IMR-90 (cell line): ENCODE measurements at regions not wholly inside any gene's neighbourhood (a gene's known extent, or its start where the extent isn't known, plus 50 kb on each side); places are given as distances from the start of the nearest gene placed in this dataset.

Experiments used
- ATAC-seq: fragments of 200-7000 bp; cut with Tn5 transposase; 2 replicates; pipeline ENCODE4 v1.9.1; 2020; ENCODE audit warnings: low read depth, mild to moderate bottlenecking, moderate library complexity
- BruUV-seq: library from RNA; stranded (reverse); fragments of 400-500 nt; replicated peaks from 2 replicates; lab custom pipeline; 2021; lab: Mats Ljungman, UMichigan
- CTCF ChIA-PET: fragments of 300-600 bp; formaldehyde crosslinking; extraction: SDS; loops from one replicate; lab custom pipeline; 2021; ENCODE audit warnings: antibody characterized with exemption; lab: Yijun Ruan, JAX
- POLR2A ChIA-PET: fragments of 300-600 bp; sonication (Branson Sonifier 250); formaldehyde crosslinking; loops from one replicate; lab custom pipeline; 2022; ENCODE audit warnings: antibody characterized with exemption; ENCODE audit not compliant: unreplicated experiment; lab: Charles Lee
- DNase-seq: peaks from one replicate; pipeline ENCODE4 v3.0.0; 2013
- H2AFZ ChIP-seq: replicated peaks from 2 replicates; pipeline ENCODE3; 2013; ENCODE audit warnings: low read length, mild to moderate bottlenecking; ENCODE audit not compliant: poor library complexity
- H2AK5ac ChIP-seq: 2 replicates; pipeline ENCODE4 v1.6.1; 2013; ENCODE audit warnings: low read depth, low read length, inconsistent platforms
- H2AK9ac ChIP-seq: replicated peaks from 2 replicates; pipeline ENCODE3; 2013; ENCODE audit warnings: mild to moderate bottlenecking, low read depth, low read length, moderate library complexity; ENCODE audit not compliant: poor library complexity
- H2BK120ac ChIP-seq: 2 replicates; pipeline ENCODE4 v1.6.1; 2013; ENCODE audit warnings: low read depth, low read length, inconsistent platforms
- H2BK15ac ChIP-seq: 3 replicates; pipeline ENCODE4 v1.6.1; 2013; ENCODE audit warnings: low read depth, low read length, inconsistent platforms
- H2BK20ac ChIP-seq: 2 replicates; pipeline ENCODE4 v1.6.1; 2013; ENCODE audit warnings: low read depth, mild to moderate bottlenecking, inconsistent platforms, low read length, moderate library complexity
- H2BK5ac ChIP-seq: 2 replicates; pipeline ENCODE4 v1.6.1; 2013; ENCODE audit warnings: mild to moderate bottlenecking, low read depth, low read length, inconsistent platforms; ENCODE audit not compliant: poor library complexity, severe bottlenecking
- H3K14ac ChIP-seq: replicated peaks from 2 replicates; pipeline ENCODE4 v1.6.1; 2013; ENCODE audit warnings: low read depth, low read length, inconsistent platforms
- H3K18ac ChIP-seq: 2 replicates; pipeline ENCODE4 v1.6.1; 2013; ENCODE audit warnings: low read depth, low read length, control low read depth
- H3K23ac ChIP-seq: 2 replicates; pipeline ENCODE4 v1.6.1; 2013; ENCODE audit warnings: low read depth, low read length, inconsistent platforms
- H3K27ac ChIP-seq: 2 replicates; pipeline ENCODE4 v1.5.1; 2013; ENCODE audit warnings: mild to moderate bottlenecking, control low read depth, low read length; ENCODE audit not compliant: insufficient read depth
- H3K27me3 ChIP-seq: 2 replicates; pipeline ENCODE4 v1.6.1; 2013; ENCODE audit warnings: low read length; ENCODE audit not compliant: control insufficient read depth, insufficient read depth
- H3K36me3 ChIP-seq: 2 replicates; pipeline ENCODE4 v1.6.1; 2013; ENCODE audit warnings: low read length, mixed read lengths; ENCODE audit not compliant: control insufficient read depth, insufficient read depth
- H3K4ac ChIP-seq: 2 replicates; pipeline ENCODE4 v1.6.1; 2013; ENCODE audit warnings: low read depth, low read length, inconsistent platforms
- H3K4me1 ChIP-seq: 2 replicates; pipeline ENCODE4 v1.6.1; 2013; ENCODE audit warnings: low read length, mixed read lengths; ENCODE audit not compliant: control insufficient read depth, insufficient read depth
- H3K4me2 ChIP-seq: 2 replicates; pipeline ENCODE4 v1.6.1; 2013; ENCODE audit warnings: low read depth, mild to moderate bottlenecking, control low read depth, low read length, moderate library complexity
- H3K4me3 ChIP-seq: 2 replicates; pipeline ENCODE4 v1.5.1; 2013; ENCODE audit warnings: low read depth, mild to moderate bottlenecking, control low read depth, low read length, moderate library complexity; ENCODE audit not compliant: insufficient read depth
- H3K56ac ChIP-seq: 2 replicates; pipeline ENCODE4 v1.6.1; 2013; ENCODE audit warnings: low read length, inconsistent platforms; ENCODE audit not compliant: insufficient read depth; ENCODE audit errors: extremely low read depth
- H3K79me1 ChIP-seq, 2 experiments: 2 replicates each; pipeline ENCODE4 v1.6.1; 2013; ENCODE audit warnings: low read length in 2 of 2, inconsistent platforms in 1 of 2, low read depth in 1 of 2
- H3K9ac ChIP-seq: 2 replicates; pipeline ENCODE4 v1.6.1; 2013; ENCODE audit warnings: low read depth, low read length, control low read depth
- H3K9me1 ChIP-seq: 2 replicates; pipeline ENCODE4 v1.6.1; 2013; ENCODE audit warnings: low read length, inconsistent platforms; ENCODE audit not compliant: insufficient read depth
- H3K9me3 ChIP-seq: 2 replicates; pipeline ENCODE4 v1.6.1; 2013; ENCODE audit warnings: low read length; ENCODE audit not compliant: control insufficient read depth, insufficient read depth
- H4K20me1 ChIP-seq: 2 replicates; pipeline ENCODE4 v1.6.1; 2013; ENCODE audit warnings: low read length, inconsistent platforms; ENCODE audit not compliant: insufficient read depth
- H4K5ac ChIP-seq: 2 replicates; pipeline ENCODE4 v1.6.1; 2013; ENCODE audit warnings: mild to moderate bottlenecking, low read depth, low read length, control low read depth
- H4K8ac ChIP-seq, 2 experiments: 2 replicates each; pipeline ENCODE4 v1.6.1; 2013; ENCODE audit warnings: low read depth in 2 of 2, low read length in 2 of 2, control low read depth in 1 of 2, inconsistent platforms in 1 of 2
- H4K91ac ChIP-seq: 2 replicates; pipeline ENCODE4 v1.6.1; 2013; ENCODE audit warnings: low read depth, low read length, inconsistent platforms; ENCODE audit not compliant: insufficient read depth
- BHLHE40 ChIP-seq: fragments of 150-350 bp; IDR thresholded peaks from 2 replicates; pipeline ENCODE4 v1.6.1; 2016; ENCODE audit warnings: mild to moderate bottlenecking, low read depth, low read length
- ELK1 ChIP-seq: fragments of 150-350 bp; IDR thresholded peaks from 2 replicates; pipeline ENCODE4 v1.6.1; 2016; ENCODE audit warnings: low read depth, mild to moderate bottlenecking, low read length, moderate library complexity, borderline replicate concordance
- FOS ChIP-seq: fragments of 150-350 bp; IDR thresholded peaks from 2 replicates; pipeline ENCODE4 v1.6.1; 2016; ENCODE audit warnings: low read depth, low read length
- RFX5 ChIP-seq: IDR thresholded peaks from 2 replicates; pipeline ENCODE4 v1.8.0; 2012; ENCODE audit warnings: low read depth, mild to moderate bottlenecking, low read length, moderate library complexity
- WGBS, 2 experiments: methylation state at CpG; one replicate each; pipeline versions ENCODE4 v1.1.5 to v1.1.7; 2013; ENCODE audit warnings: missing lambda C conversion rate in 2 of 2; ENCODE audit not compliant: insufficient read length in 1 of 2; ENCODE audit errors: extremely low coverage in 2 of 2; 5-methylcytosine and 5-hydroxymethylcytosine counted together
- dilution Hi-C: fragments of 300-500 bp; cut with HindIII; formaldehyde crosslinking; loops from one replicate; pipeline ENCODE4 v1.14.3; 2018; ENCODE audit warnings: low sequenced_read_pairs; ENCODE audit not compliant: unreplicated experiment
- in situ Hi-C: fragments of 300-500 bp; cut with MboI; formaldehyde crosslinking; loops from 3 replicates; pipeline ENCODE4 v1.14.3; 2019; ENCODE audit warnings: low sequenced_read_pairs, inconsistent platforms, mixed read lengths
- intact Hi-C: fragments of 100-400 bp; cut with micrococcal nuclease; formaldehyde crosslinking; loops from 2 replicates; pipeline ENCODE4 v1.10.0; 2022

GRCh38 chr14:76289276-76289675 is 86.7 kb upstream of the ESRRB start:
- TF ChIP-seq ELK1 = no peak
- TF ChIP-seq BHLHE40 = no peak
- no peak for TF ChIP-seq RFX5
- no peak for TF ChIP-seq FOS
- Histone ChIP-seq H3K9ac (no peak overlapping the region), H3K18ac (no peak overlapping the region), H3K4me2 (no peak overlapping the region), H3K36me3 (no peaks in the 10 kb centered on the region), H3K14ac (no peak overlapping the region), H3K4me1 (no peaks in the 10 kb centered on the region), H2AK5ac (no peak overlapping the region), H2BK15ac (no peak overlapping the region), H3K79me1 (no peaks in the 10 kb centered on the region), H3K56ac (no peak overlapping the region), H3K9me1 (no peaks in the 10 kb centered on the region), H3K27ac (no peak overlapping the region), H4K5ac (no peak overlapping the region), H4K8ac (no peak overlapping the region), H4K91ac (no peak overlapping the region), H2BK5ac (no peak overlapping the region), H3K4ac (no peak overlapping the region), H3K9me3 (no peaks in the 10 kb centered on the region), H3K4me3 (no peak overlapping the region), H2BK120ac (no peak overlapping the region), H2AFZ (no peak overlapping the region), H3K23ac (no peak overlapping the region), H2AK9ac (no peak overlapping the region), H3K27me3 (peaks cover 4% of the 10 kb centered on the region; the same call in 1 of the 2 replicates), H4K20me1 (no peaks in the 10 kb centered on the region), H2BK20ac (no peak overlapping the region)
- intact Hi-C loops = no loop called here
- 25% methylated on average over 1 of the region's 4 CpGs; no CpG with 5 or more reads in 1 of the 2 experiments for WGBS, 2 experiments
- dilution Hi-C loops = no loop called here
- CTCF ChIA-PET = no interaction called here
- no TSS peak for BruUV-seq
- ATAC-seq (no peak), DNase-seq (no peak)
- POLR2A ChIA-PET = no interaction called here
- in situ Hi-C loops = no loop called here
